Skeletal muscle tissue (tissue), 3 donors: ENCODE measurements at regions not wholly inside any gene's neighbourhood (a gene's known extent, or its start where the extent isn't known, plus 50 kb on each side); places are given as distances from the start of the nearest gene placed in this dataset.

Experiments used
- H3K27ac ChIP-seq: one replicate; pipeline ENCODE4 v1.7.0; 2013; ENCODE audit warnings: mild to moderate bottlenecking, low read depth, low read length, inconsistent platforms
- H3K27me3 ChIP-seq, 3 donors: one replicate each; pipeline ENCODE4 v1.7.0; 2013; ENCODE audit warnings: low read length in 3 of 3; ENCODE audit not compliant: control insufficient read depth in 3 of 3, insufficient read depth in 3 of 3
- H3K36me3 ChIP-seq, 3 donors: one replicate each; pipeline ENCODE4 v1.7.0; 2013; ENCODE audit warnings: low read length in 3 of 3; ENCODE audit not compliant: control insufficient read depth in 3 of 3, insufficient read depth in 3 of 3
- H3K4me1 ChIP-seq, 3 donors: one replicate each; pipeline ENCODE4 v1.7.0; 2013; ENCODE audit warnings: low read length in 3 of 3, mild to moderate bottlenecking in 3 of 3; ENCODE audit not compliant: control insufficient read depth in 3 of 3, insufficient read depth in 3 of 3
- H3K4me3 ChIP-seq, 3 donors: one replicate each; pipeline ENCODE4 v1.7.0; 2013; ENCODE audit warnings: low read length in 3 of 3
- H3K9ac ChIP-seq, 3 donors: one replicate each; pipeline ENCODE4 v1.7.0; 2013; ENCODE audit warnings: low read length in 3 of 3, mild to moderate bottlenecking in 3 of 3, moderate library complexity in 2 of 3, low read depth in 1 of 3
- H3K9me3 ChIP-seq, 3 donors: one replicate each; pipeline ENCODE4 v1.7.0; 2013; ENCODE audit warnings: low read length in 3 of 3; ENCODE audit not compliant: control insufficient read depth in 3 of 3
- donor health status: Osteomylitis.

DNA sequence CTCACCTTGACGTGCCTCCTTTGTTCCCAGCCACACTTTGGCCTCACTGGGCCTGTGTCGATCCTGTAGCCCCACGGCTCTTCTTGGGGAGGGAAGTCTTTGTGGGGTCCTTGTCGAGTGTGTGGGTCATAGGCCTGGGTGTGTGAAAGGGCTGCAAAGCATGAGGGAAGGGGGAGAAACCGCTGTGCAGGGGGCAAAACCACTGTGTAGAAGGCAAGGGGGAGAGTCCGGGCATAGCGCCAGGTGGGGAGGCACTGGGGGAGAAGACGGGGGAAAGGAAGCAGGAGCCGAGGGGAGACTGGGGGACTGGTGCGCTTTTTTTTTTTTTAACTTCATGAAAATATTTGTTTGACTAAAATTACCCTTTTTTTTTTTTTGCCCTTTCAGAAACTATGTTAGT, 65.1 kb upstream of the RASD2 start:
- Histone ChIP-seq H3K27ac (no peak overlapping the region), H3K9me3 (peaks cover 0 to 3% (median 0%) of the 10 kb centered on the region in 3 donors), H3K9ac (no peak overlapping the region), H3K4me3 (no peak overlapping the region), H3K36me3 (no peaks in the 10 kb centered on the region), H3K4me1 (peaks cover 15 to 19% (median 18%) of the 10 kb centered on the region in 3 donors), H3K27me3 (peaks cover 0 to 8% (median 0%) of the 10 kb centered on the region in 3 donors)

DNA sequence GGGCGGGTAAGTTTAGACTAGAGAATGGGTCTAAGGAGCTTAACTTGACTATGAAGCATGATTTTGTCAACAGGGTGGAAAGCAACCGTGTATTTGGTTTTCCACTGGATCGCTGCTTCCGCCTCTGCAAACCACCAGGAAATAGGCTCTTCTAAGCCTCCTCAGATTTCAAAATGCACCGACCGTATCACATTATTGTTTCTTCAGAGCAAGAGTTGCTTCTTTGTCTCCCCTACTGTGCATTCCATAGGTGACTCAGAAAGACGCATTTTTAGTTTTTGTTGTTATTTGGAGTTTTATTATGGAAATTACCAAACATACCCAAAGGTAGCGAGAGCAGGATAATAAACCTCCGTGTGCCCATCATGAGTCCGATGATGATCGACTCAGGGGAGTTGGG, 64.3 kb upstream of the RASD2 start:
- Histone ChIP-seq H3K4me3 (no peak overlapping the region), H3K4me1 (peaks cover 23 to 27% (median 26%) of the 10 kb centered on the region in 3 donors), H3K27ac (no peak overlapping the region), H3K36me3 (no peaks in the 10 kb centered on the region), H3K9me3 (no peaks in the 10 kb centered on the region), H3K27me3 (peaks cover 0 to 8% (median 0%) of the 10 kb centered on the region in 3 donors), H3K9ac (no peak overlapping the region)

DNA sequence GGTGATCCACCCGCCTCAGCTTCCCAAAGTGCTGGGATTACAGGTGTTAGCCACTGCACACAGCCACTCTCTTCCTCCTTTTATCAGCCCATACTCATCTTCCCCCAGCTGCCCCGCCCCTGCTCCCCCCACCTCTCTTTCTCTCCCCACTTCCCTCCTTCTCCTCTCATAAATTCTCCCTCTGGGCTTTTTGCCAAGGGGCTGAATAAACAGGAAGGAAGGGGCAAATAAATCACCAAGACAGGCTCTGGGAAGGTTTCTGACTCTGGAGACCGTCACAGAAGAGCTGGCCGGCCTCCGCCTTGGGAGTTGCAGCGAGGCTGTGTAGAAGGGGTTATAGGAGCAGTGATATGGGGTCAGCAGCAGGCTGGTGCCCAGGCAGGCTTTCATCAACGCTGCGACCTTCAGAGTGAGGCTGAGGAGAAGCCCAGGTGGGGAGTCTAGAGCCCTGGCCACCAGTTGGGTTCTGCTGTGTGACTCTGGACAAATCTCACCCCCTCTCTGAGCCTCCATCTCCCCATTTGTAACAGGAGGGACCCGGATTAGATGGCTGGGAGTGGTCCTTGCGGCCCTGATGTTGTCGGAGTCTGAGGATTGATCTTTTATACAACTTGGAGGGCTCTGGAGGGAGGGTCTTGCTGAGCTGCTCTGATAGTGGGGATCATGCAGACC, 62.6 kb upstream of the RASD2 start:
- Histone ChIP-seq H3K4me3 (no peak overlapping the region), H3K9me3 (no peaks in the 10 kb centered on the region), H3K4me1 (peaks cover 25 to 26% (median 26%) of the 10 kb centered on the region in 3 donors), H3K36me3 (no peaks in the 10 kb centered on the region), H3K27me3 (peaks cover 0 to 8% (median 0%) of the 10 kb centered on the region in 3 donors), H3K27ac (peak overlapping the region; percentile 50), H3K9ac (peak overlapping the region in 1 of 3 donors; percentile 3)

DNA sequence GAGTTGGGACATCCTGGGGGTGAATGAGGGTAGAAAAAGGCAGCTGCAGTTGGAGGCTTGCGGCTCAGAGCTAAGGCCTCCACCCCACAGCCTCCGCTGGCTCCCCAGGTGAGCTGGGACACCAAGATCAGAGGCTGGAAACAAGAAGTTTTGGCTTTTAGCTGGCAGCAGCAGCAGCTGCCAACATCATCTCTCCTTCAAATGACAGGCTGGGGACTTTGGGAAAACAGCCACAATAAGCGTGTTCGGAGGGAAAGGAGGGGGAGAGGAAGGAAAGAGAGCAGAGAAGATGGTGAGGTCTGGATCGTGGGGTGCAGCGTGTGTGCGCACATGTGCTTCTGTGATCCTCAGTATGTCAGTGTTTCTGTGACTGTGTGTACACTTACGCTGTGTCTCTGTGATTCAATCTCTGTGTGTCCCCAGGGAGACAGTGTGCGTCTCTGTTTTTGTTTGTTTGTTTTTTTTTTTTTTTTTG, 62.0 kb upstream of the RASD2 start:
- no peaks in the 10 kb centered on the region for H3K9me3 ChIP-seq
- H3K4me3 ChIP-seq: no peak overlapping the region
- peak overlapping the region; percentile 50 for H3K27ac ChIP-seq
- H3K27me3 ChIP-seq: peaks cover 0 to 8% (median 0%) of the 10 kb centered on the region in 3 donors
- no peaks in the 10 kb centered on the region for H3K36me3 ChIP-seq
- H3K9ac ChIP-seq: peak overlapping the region in 1 of 3 donors; percentile 3
- H3K4me1 ChIP-seq: peaks cover 22 to 25% (median 23%) of the 10 kb centered on the region in 3 donors

DNA sequence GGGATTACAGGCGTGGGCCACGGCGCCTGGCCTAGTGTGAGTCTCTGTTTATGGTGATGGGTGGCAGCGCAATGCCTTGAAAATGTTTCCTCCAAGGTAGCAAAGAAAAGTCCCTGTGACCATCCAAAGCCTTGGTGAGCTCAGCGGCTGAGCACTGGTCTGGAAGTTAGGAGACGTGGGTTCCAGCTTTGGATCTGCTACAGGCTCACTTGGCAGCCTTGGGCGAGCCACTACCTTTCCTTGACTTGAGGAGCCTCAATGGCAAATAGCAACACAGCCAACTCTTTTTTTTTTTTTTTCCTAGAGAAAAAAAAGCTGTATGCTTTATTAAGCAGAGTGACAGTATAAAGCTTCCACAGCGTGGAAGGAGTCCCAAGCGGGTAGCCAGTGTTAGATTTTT, 61.3 kb upstream of the RASD2 start:
- Histone ChIP-seq H3K27me3 (peaks cover 0 to 8% (median 0%) of the 10 kb centered on the region in 3 donors), H3K9me3 (no peaks in the 10 kb centered on the region), H3K27ac (no peak overlapping the region), H3K4me3 (no peak overlapping the region), H3K4me1 (peaks cover 22 to 25% (median 23%) of the 10 kb centered on the region in 3 donors), H3K36me3 (no peaks in the 10 kb centered on the region), H3K9ac (no peak overlapping the region)

DNA sequence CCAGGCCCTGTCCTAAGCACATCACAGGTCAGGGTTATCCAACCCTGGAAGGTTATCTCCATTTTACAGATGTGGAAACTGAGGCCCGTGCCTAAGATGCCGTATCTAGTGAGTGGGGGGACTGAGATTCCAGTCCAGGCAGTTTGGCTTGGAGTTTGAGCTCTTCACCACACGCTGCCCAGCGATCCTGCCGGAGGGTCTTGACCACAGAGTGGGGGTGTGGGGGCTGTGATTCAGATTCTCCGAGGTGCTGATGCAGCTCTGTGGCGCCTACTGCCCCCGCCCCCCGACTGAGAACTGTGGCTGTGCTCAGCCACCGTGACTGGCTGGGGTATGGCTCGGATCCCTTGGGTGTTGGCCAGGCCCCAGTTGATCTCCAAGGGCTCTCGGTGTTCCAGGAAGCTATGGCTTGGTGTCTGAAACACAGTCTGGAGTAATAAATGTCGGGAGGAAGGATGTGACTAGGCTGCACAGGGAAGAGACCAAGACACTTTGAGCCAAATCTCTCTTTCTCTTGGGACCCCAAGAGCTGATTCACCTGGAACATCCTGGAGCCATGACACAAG, 60.6 kb upstream of the RASD2 start:
- peak overlapping the region in 1 of 3 donors; percentile 40 for H3K9ac ChIP-seq
- H3K27ac ChIP-seq: no peak overlapping the region
- peaks cover 0 to 8% (median 0%) of the 10 kb centered on the region in 3 donors for H3K27me3 ChIP-seq
- H3K4me1 ChIP-seq: peaks cover 22 to 25% (median 23%) of the 10 kb centered on the region in 3 donors
- no peaks in the 10 kb centered on the region for H3K36me3 ChIP-seq
- peak overlapping the region in 1 of 3 donors; percentile 13 for H3K4me3 ChIP-seq
- no peaks in the 10 kb centered on the region for H3K9me3 ChIP-seq

DNA sequence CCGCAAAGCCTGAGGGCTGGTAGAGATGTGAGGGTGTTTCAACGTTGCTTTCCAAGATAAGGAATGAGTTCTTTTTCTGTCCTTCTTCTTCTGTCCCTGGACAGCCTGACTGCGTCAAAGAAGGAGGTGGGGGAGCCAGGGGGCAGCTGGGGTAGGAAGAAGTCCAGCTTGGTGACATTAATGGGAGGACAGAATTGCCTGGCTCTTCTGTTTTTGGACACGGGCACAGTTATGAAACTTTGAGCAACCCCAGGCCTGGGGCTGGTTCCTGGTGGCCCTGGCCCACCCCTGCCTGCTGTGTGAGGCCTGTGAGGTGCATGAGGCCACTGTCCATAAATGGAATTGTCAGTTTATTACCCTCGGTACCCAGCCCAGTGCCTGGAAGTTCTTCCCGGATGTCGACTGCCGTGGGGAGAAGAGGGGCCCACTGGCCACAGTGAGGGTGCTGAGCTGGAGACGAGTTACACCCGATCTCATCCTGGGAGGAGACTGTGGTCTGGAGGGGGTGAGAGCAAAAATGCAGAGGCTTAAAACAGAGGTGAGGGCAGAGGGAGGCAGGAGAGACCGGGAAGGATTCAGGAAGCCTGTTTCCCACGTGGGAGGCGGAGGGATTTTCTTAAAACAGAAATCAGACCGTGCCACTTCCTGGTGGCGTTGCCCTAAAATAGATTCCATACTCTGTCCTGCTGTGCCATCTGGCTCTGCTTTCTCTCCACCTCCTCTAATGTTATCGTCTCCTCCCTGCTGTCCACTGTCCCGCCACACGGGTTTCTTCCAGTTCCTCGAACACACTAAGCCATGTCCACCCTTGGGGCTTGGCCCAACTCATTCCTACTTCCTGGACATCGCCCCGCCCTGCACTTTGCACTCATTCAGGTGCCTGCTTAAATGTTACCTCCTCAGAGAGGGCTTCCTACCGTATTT, 59.7 kb upstream of the RASD2 start:
- H3K27ac ChIP-seq: peak overlapping the region; percentile 33
- no peaks in the 10 kb centered on the region for H3K36me3 ChIP-seq
- peak overlapping the region in 2 of 3 donors; percentile 40 to 46 for H3K9ac ChIP-seq
- peaks cover 22 to 25% (median 23%) of the 10 kb centered on the region in 3 donors for H3K4me1 ChIP-seq
- H3K9me3 ChIP-seq: no peaks in the 10 kb centered on the region
- H3K27me3 ChIP-seq: peaks cover 0 to 8% (median 0%) of the 10 kb centered on the region in 3 donors
- H3K4me3 ChIP-seq: no peak overlapping the region

DNA sequence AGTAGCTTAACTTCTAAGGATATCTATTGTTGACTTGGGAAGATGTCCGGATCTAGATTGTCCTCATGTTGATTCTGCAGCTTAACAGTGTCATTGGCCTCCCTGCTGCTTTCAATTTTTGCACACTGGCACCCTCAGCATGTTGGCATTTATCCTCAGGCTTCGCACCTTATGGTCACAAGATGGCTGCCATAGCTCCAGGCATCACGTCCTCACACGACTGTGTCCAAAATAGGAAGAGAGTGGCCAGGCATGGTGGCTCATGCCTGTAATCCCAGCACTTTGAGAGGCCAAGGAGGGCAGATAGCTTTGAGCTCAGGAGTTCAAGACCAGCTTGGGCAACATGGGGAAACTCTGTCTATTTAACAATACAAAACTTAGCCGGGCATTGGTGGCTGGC, 58.3 kb upstream of the RASD2 start:
- H3K4me1 ChIP-seq: peaks cover 22 to 25% (median 23%) of the 10 kb centered on the region in 3 donors
- H3K27me3 ChIP-seq: peaks cover 0 to 6% (median 0%) of the 10 kb centered on the region in 3 donors
- no peaks in the 10 kb centered on the region for H3K36me3 ChIP-seq
- no peak overlapping the region for H3K9ac ChIP-seq
- H3K27ac ChIP-seq: no peak overlapping the region
- H3K9me3 ChIP-seq: no peaks in the 10 kb centered on the region
- H3K4me3 ChIP-seq: no peak overlapping the region

DNA sequence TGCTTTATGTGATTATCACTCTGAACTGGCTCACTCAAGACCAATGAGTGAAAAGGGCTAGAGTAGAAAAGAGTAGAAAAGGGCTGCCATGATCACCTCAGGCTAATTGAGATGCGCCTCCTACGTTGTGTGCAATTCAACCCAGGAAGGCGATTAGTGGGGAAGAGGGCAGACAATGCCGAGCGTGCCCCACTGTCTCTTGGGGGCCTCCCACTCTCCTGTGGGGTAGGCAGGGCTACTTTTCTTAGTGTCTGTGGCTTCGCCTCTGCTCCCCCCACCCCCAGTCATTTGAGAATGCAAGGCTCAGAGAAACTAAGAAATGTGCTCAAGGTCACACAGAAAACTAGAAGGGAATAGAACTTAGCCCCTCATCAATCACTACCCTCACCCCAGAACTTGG, 57.7 kb upstream of the RASD2 start:
- Histone ChIP-seq H3K27me3 (peaks cover 0 to 6% (median 0%) of the 10 kb centered on the region in 3 donors), H3K9ac (no peak overlapping the region), H3K4me1 (peaks cover 22 to 25% (median 22%) of the 10 kb centered on the region in 3 donors), H3K9me3 (no peaks in the 10 kb centered on the region), H3K4me3 (no peak overlapping the region), H3K27ac (no peak overlapping the region), H3K36me3 (no peaks in the 10 kb centered on the region)
